Erythroblast (primary cell): ENCODE measurements at regions not wholly inside any gene's neighbourhood (a gene's known extent, or its start where the extent isn't known, plus 50 kb on each side); places are given as distances from the start of the nearest gene placed in this dataset.

Source experiments
- GATA1 ChIP-seq: IDR thresholded peaks from 2 replicates; pipeline ENCODE4 v1.6.1; 2011; ENCODE audit warnings: low read depth, mild to moderate bottlenecking, control low read depth, low read length, moderate library complexity
- POLR2A ChIP-seq: IDR thresholded peaks from 2 replicates; pipeline ENCODE4 v1.6.1; 2011; ENCODE audit warnings: mild to moderate bottlenecking, low read length

DNA sequence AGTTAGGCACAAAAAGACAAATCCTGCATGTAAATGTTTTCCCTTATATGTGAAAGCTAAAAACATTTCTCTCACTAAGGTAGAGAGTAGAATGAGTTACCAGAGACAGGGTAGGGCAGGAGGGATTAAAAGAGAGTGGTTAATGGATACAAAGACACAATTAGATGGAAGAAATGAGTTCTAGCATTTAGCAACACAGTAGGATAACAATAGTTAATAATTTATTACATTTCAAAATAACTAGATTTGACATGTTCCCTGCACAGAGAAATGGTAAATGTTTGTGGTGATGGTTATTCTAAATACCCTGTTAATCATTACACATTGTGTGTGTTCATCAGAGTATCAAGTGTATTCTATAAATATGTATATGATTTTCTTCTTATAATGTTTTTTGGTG, 1400.7 kb downstream of the OTOL1 start:
- TF ChIP-seq POLR2A (no peak), GATA1 (no peak)
